Heart right ventricle (tissue), 16 donors: ENCODE measurements at regions not wholly inside any gene's neighbourhood (a gene's known extent, or its start where the extent isn't known, plus 50 kb on each side); places are given as distances from the start of the nearest gene placed in this dataset.
A peak's percentile ranks its signal among the peaks of the same experiment; 100 is the strongest.
"Not testable (repeated sequence)": the region's sequence is repeated elsewhere in the genome, so short reads cannot be mapped to it uniquely, and the experiment has no call there.

Experiments used
- ATAC-seq, 8 donors: fragments of 200-7000 bp; cut with Tn5 transposase; one replicate each; pipeline ENCODE4 v1.9.1; 2020; ENCODE audit warnings: mild to moderate bottlenecking in 8 of 8, moderate library complexity in 8 of 8, moderate number of reproducible peaks in 1 of 8
- DNase-seq, 2 donors: peaks; one replicate each; pipeline ENCODE4 v3.0.0-alpha.2; 2020
- H3K27ac ChIP-seq, 10 donors: fragments of 200-600 bp; sonication (generic) in 2 of 10; one replicate each; pipeline versions ENCODE4 v1.5.0 to v1.8.0; 2020 to 2022; ENCODE audit warnings: mild to moderate bottlenecking in 3 of 10
- H3K27me3 ChIP-seq, 7 donors: fragments of 200-600 bp; one replicate each; pipeline ENCODE4 v1.8.0; 2021 to 2022; ENCODE audit warnings: mild to moderate bottlenecking in 2 of 7
- H3K36me3 ChIP-seq, 9 donors: fragments of 200-600 bp; sonication (generic) in 1 of 9; one replicate each; pipeline versions ENCODE4 v1.5.0 to v1.8.0; 2020 to 2022; ENCODE audit warnings: mild to moderate bottlenecking in 2 of 9
- H3K4me1 ChIP-seq, 9 donors: fragments of 200-600 bp; sonication (generic) in 1 of 9; one replicate each; pipeline versions ENCODE4 v1.5.0 to v1.8.0; 2020 to 2022; ENCODE audit warnings: mild to moderate bottlenecking in 4 of 9
- H3K4me3 ChIP-seq, 10 donors: fragments of 200-600 bp; sonication (generic) in 2 of 10; one replicate each; pipeline versions ENCODE4 v1.5.0 to v1.8.0; 2020 to 2022; ENCODE audit warnings: mild to moderate bottlenecking in 7 of 10, moderate library complexity in 2 of 10
- H3K9me3 ChIP-seq, 11 donors: fragments of 200-600 bp in 10 of 11; sonication (generic) in 2 of 11; one replicate each; pipeline versions ENCODE4 v1.5.0 to v1.8.0; 2013 to 2022; ENCODE audit warnings: mild to moderate bottlenecking in 2 of 11, control low read depth in 1 of 11, moderate library complexity in 1 of 11
- CTCF ChIP-seq, 9 donors: fragments of 200-600 bp; sonication (generic) in 2 of 9; IDR thresholded peaks; one replicate each; pipeline versions ENCODE4 v1.5.0 to v1.8.0; 2021 to 2022; ENCODE audit warnings: antibody characterized with exemption in 9 of 9, mild to moderate bottlenecking in 5 of 9, moderate library complexity in 1 of 9
- WGBS, 2 donors: extraction: QIAGEN DNeasy Blood & Tissue Kit; methylation state at CpG; one replicate each; pipeline ENCODE4 v1.1.7; 2013; ENCODE audit warnings: inconsistent platforms in 1 of 2; 5-methylcytosine and 5-hydroxymethylcytosine counted together
- intact Hi-C, 10 donors: fragments of 100-400 bp; cut with DNase I; formaldehyde crosslinking; loops; one replicate each; pipeline versions ENCODE4 v1.11.1 to v1.14.2; 2022
- donor health status: Arrhythmogenic right ventricular cardiomyopathy.
- donor health status: ischemic (EF 13 %, LVEDD 7.1; RV severe dilation, severe dysfunction).
- donor health status: healthy with polysubstance abuse.
- donor health status: DM: no; HTN: yes; CAD: no.
- donor health status: DM: no; HTN: no; CAD: no.
- donor health status: ischemic (EF 25% LVEDD 6.9; RV normal size, moderate dysfunction).
- donor health status: ischemic (EF 25% LVEDD 5.7; RV mildly dilated, moderate dysfunction).
- donor health status: healthy.
- donor health status: DM: yes; HTN: yes; CAD: no.
- donor health status: Ischemic cardiomyopathy.
- donor health status: ischemic (EF 35%, LVEDD 5.7; RV mildly dilated, moderate dysfunction).
- donor health status: nonischemic (EF 11% LVEDD 7.7; RV severe dilation, severe dysfunction).
- donor health status: DM: yes; HTN: yes; CAD: no.
- donor health status: PGD.
- donor health status: ischemic (EF 29% LVEDD 5.4; RV normal size, mild dysfunction).
- donor health status: nonischemic (EF 23%, LVEDD 6.1; RV moderate dilation, normal function).

DNA sequence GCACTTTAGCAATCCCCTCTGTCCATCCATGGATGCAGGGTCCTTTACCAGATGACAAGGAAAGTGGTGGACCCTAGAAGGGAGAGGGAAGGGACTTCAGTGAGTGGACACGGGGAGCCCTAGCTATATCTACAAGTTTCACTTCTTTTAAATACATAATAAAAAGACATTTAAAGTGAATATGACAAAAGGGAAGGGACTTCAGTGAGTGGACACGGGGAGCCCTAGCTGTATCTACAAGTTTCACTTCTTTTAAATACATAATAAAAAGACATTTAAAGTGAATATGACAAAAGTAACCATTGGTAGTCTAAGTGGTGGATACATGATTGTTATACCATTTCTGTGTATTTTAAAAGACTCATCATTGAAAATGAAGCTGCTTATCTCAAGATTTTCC lies 81.9 kb upstream of the HES1 start:
- H3K4me3 ChIP-seq: no peak overlapping the region
- H3K27ac ChIP-seq: no peak overlapping the region
- intact Hi-C loops: loop anchor here in 1 of 10 donors (10.0 kb wide), 1 partner anchor 179 kb away; no protein-coding TSS in a partner anchor
- no peak for DNase-seq
- no peak for ATAC-seq
- H3K4me1 ChIP-seq: peaks cover 2 to 16% (median 12%) of the 10 kb centered on the region in 9 donors
- H3K9me3 ChIP-seq: peaks cover 0 to 18% (median 12%) of the 10 kb centered on the region in 11 donors
- TF ChIP-seq CTCF (IDR thresholded peaks at IDR 0.05): no peak
- WGBS, 2 donors: 79 to 92% methylated on average over 2 of the region's 2 CpGs
- H3K36me3 ChIP-seq: no peaks in the 10 kb centered on the region
- H3K27me3 ChIP-seq: peaks cover 0 to 39% (median 5%) of the 10 kb centered on the region in 7 donors

GRCh38 chr3:194054540-194054939 lies 81.4 kb upstream of the HES1 start:
- Histone ChIP-seq H3K4me1 (peaks cover 2 to 18% (median 12%) of the 10 kb centered on the region in 9 donors), H3K4me3 (no peak overlapping the region), H3K36me3 (no peaks in the 10 kb centered on the region), H3K27ac (no peak overlapping the region), H3K9me3 (peaks cover 0 to 18% (median 12%) of the 10 kb centered on the region in 11 donors), H3K27me3 (peaks cover 0 to 39% (median 5%) of the 10 kb centered on the region in 7 donors)
- peak in 1 of 8 donors; percentile 16 for ATAC-seq
- no peak for TF ChIP-seq CTCF (IDR thresholded peaks at IDR 0.05)
- intact Hi-C loops: loop anchor here in 1 of 10 donors (10.0 kb wide), 1 partner anchor 180 kb away; no protein-coding TSS in a partner anchor
- no peak for DNase-seq
- WGBS, 2 donors: 93 to 98% methylated on average over 5 of the region's 5 CpGs

DNA sequence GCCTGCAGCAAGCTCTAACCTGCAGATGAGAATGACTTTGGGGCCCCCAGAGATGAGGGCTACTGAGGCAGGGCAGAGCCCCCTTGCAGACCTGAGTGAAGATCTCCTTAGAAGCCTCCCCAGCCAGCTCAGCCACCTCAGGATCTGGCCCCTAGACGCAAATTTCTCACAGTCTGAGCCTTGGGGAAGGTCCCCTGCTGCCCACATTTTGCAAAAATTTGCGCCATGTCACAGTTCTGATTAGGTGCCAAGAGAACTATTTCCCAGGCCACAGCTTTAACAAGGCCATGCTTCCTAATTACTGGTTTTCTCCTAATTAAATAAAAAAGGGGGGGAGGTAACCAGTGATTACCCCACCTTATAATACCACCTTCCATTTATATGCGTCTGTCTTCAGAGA lies 81.0 kb upstream of the HES1 start:
- H3K36me3 ChIP-seq: no peaks in the 10 kb centered on the region
- peaks cover 2 to 18% (median 12%) of the 10 kb centered on the region in 9 donors for H3K4me1 ChIP-seq
- WGBS, 2 donors: 94 to 97% methylated on average over 3 of the region's 3 CpGs
- ATAC-seq: peak in 1 of 8 donors; percentile 12
- DNase-seq: no peak
- H3K9me3 ChIP-seq: peaks cover 0 to 18% (median 12%) of the 10 kb centered on the region in 11 donors
- intact Hi-C loops: loop anchor here in 1 of 10 donors (10.0 kb wide), 1 partner anchor 180 kb away; no protein-coding TSS in a partner anchor
- peaks cover 0 to 39% (median 5%) of the 10 kb centered on the region in 7 donors for H3K27me3 ChIP-seq
- H3K4me3 ChIP-seq: no peak overlapping the region
- H3K27ac ChIP-seq: no peak overlapping the region
- TF ChIP-seq CTCF (IDR thresholded peaks at IDR 0.05): no peak

DNA sequence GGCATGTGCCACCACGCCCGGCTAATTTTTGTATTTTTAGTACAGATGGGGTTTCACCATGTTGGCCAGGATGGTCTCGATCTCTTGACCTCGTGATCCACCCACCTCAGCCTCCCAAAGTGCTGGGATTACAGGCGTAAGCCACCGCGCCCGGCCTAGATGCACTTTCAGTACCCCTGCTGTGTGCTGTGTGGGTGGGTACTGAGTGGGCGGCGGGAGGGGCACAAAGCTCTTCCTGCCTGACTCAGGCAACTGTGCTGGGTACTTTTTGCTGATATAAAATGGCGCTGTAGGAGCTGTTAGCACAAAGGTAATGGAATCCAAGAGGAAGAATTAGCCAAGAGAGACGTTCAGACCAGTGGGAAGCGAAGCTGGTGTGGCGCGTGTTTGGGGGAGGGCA lies 79.6 kb upstream of the HES1 start:
- not testable (repeated sequence) for H3K4me3 ChIP-seq, H3K27ac ChIP-seq, DNase-seq, H3K36me3 ChIP-seq, H3K9me3 ChIP-seq, ATAC-seq
- WGBS, 2 donors: 95 to 97% methylated on average over 15 of the region's 15 CpGs
- intact Hi-C loops: loop anchor here in 1 of 10 donors (10.0 kb wide), 1 partner anchor 182 kb away; no protein-coding TSS in a partner anchor
- H3K27me3 ChIP-seq: peaks cover 0 to 39% (median 5%) of the 10 kb centered on the region in 7 donors
- H3K4me1 ChIP-seq: peaks cover 2 to 18% (median 12%) of the 10 kb centered on the region in 9 donors
